ENCODE measurements at regions not wholly inside any gene's neighbourhood (a gene's known extent, or its start where the extent isn't known, plus 50 kb on each side); places are given as distances from the start of the nearest gene placed in this dataset.

- TF ChIP-seq CTCF (conservative IDR thresholded peaks at IDR 0.05): no peak
- H3K27ac ChIP-seq: no peak overlapping the region
These were observed 55.7 kb downstream of the IRF2BP2 start for GRCh38 chr1:234554218-234554697.

GRCh38 chr1:234553240-234554188, 56.5 kb downstream of the IRF2BP2 start:
- H3K27ac ChIP-seq: no peak overlapping the region
- TF ChIP-seq CTCF (conservative IDR thresholded peaks at IDR 0.05): no peak

DNA sequence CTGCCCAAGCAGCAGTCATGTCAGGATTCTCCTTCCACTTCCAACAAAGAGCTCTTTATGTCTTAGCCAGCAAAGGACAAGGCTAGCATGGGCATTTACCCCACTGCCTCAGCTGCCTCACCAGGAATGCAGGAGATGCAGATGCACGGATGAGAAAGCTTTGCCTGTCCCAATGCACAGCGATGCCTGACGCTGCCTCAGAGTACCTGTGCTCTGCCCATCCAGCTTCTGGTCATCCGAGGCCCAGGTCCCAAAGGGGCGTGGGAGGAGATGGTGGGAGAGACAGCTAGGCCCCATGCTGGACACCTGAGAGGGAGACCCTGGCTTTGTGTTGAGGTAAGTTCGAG, 59.0 kb downstream of the IRF2BP2 start:
- no peak for TF ChIP-seq CTCF (conservative IDR thresholded peaks at IDR 0.05)
- H3K27ac ChIP-seq: no peak overlapping the region

- no peak for TF ChIP-seq CTCF (conservative IDR thresholded peaks at IDR 0.05)
- no peak overlapping the region for H3K27ac ChIP-seq
These were observed 59.5 kb downstream of the IRF2BP2 start for GRCh38 chr1:234550341-234551031.

DNA sequence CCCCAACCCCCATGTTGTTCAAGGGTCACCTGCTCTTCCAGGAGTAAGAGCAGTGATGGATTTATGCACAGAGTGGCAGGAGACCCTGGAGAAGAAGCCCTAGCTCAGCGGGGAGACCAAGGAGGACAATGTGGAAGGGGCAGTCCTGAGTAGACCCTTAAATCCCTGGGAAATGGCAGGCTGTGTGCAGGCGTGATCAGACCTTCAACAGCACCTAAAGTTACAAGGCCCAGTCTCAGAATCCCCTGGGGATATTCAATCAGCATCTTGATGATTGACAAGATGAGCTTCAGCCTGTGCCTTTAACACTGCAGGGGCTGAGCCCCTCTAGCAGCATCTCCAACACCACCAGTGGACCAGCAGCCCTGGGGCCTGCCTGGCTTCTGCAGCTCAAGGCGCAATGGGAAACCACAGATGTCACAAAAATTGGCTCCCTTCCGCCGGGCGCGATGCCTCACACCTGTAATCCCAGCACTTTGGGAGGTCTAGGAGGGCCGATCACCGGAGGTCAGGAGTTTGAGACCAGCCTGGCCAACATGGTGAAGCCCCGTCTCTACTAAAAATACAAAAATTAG, 60.4 kb downstream of the IRF2BP2 start:
- TF ChIP-seq CTCF (conservative IDR thresholded peaks at IDR 0.05): no peak
- no peak overlapping the region for H3K27ac ChIP-seq

GRCh38 chr1:234546890-234547788, 62.8 kb downstream of the IRF2BP2 start:
- TF ChIP-seq CTCF (conservative IDR thresholded peaks at IDR 0.05): no peak
- H3K27ac ChIP-seq: peak overlapping the region; percentile 97

Measured in VCaP (cell line).